Ovary (tissue), 3 donors: ENCODE measurements at regions not wholly inside any gene's neighbourhood (a gene's known extent, or its start where the extent isn't known, plus 50 kb on each side); places are given as distances from the start of the nearest gene placed in this dataset.

ENCODE experiments used
- CTCF ChIP-seq, 3 donors: fragments of 450-650 bp in 2 of 3; fragments of 200-600 bp in 1 of 3; IDR thresholded peaks; one replicate each; pipeline versions ENCODE4 v1.5.1 to v1.8.0; 2016 to 2022; ENCODE audit warnings: antibody characterized with exemption in 3 of 3, mild to moderate bottlenecking in 1 of 3
- POLR2A ChIP-seq: fragments of 450-650 bp; IDR thresholded peaks from one replicate; pipeline ENCODE4 v1.6.1; 2017; ENCODE audit warnings: antibody characterized with exemption, mild to moderate bottlenecking, moderate library complexity
- donor health status: DM: no; HTN: no; CAD: no.

DNA sequence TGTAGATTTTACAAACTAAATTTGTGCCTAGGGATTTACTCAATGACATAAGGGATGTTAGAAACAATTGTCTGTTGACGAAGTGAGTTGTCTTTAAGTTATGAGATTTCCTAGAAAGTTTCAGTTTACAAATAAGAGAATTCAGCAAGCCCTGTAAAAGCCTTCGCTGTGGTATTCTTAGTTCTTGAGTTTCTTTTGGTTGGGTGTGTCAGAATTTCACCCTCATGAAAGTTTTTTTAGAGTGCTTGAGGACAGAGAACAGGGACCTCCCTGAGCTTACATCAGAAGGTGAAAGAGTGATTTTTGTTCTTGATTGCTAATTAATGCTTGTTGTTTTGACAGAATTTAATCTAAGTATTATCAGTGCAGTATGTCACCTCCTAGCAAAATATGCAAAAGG is 2628.2 kb downstream of the ARAP2 start:
- TF ChIP-seq CTCF (IDR thresholded peaks at IDR 0.05) (no peak), POLR2A (no peak)
